ENCODE measurements at regions not wholly inside any gene's neighbourhood (a gene's known extent, or its start where the extent isn't known, plus 50 kb on each side); places are given as distances from the start of the nearest gene placed in this dataset.
A peak's percentile ranks its signal among the peaks of the same experiment; 100 is the strongest.

GRCh38 chrX:39904816-39905537 is 192.8 kb downstream of the BCOR start:
- peaks cover 0 to 7% (median 0%) of the 10 kb centered on the region in 4 donors for H3K27me3 ChIP-seq
- no peaks in the 10 kb centered on the region for H3K36me3 ChIP-seq
- no peaks in the 10 kb centered on the region for H3K4me1 ChIP-seq
- H3K9me3 ChIP-seq = no peaks in the 10 kb centered on the region
- WGBS, 2 donors = 49 to 54% methylated on average over 21 of the region's 21 CpGs
- peak overlapping the region in 1 of 4 donors; percentile 30 for H3K27ac ChIP-seq
- no peak overlapping the region for H3K4me3 ChIP-seq
- no peak for TF ChIP-seq CTCF (IDR thresholded peaks at IDR 0.05)
- peak in 1 of 6 donors; percentile 49 for DNase-seq
- ATAC-seq = peak in 1 of 4 donors; percentile 8
- no peak for FAIRE-seq
- intact Hi-C loops (cut with DNase I) = no loop called here

GRCh38 chrX:39905538-39905891 is 192.2 kb downstream of the BCOR start:
- ATAC-seq (peak; percentile 29 to 75 (median 46)), DNase-seq (peak in 3 of 6 donors; percentile 23 to 49 (median 37)), FAIRE-seq (no peak)
- Histone ChIP-seq H3K9me3 (no peaks in the 10 kb centered on the region), H3K27ac (peak overlapping the region in 1 of 4 donors; percentile 30), H3K27me3 (peaks cover 0 to 7% (median 0%) of the 10 kb centered on the region in 4 donors), H3K4me1 (no peaks in the 10 kb centered on the region), H3K4me3 (no peak overlapping the region), H3K36me3 (no peaks in the 10 kb centered on the region)
- 15 to 29% methylated on average over 14 of the region's 14 CpGs for WGBS, 2 donors
- no peak for TF ChIP-seq CTCF (IDR thresholded peaks at IDR 0.05)
- intact Hi-C loops (cut with DNase I) = no loop called here

GRCh38 chrX:39905946-39906345 is 191.8 kb downstream of the BCOR start:
- H3K4me1 ChIP-seq = no peaks in the 10 kb centered on the region
- no peaks in the 10 kb centered on the region for H3K36me3 ChIP-seq
- 57 to 69% methylated on average over 11 of the region's 11 CpGs for whole genome bisulfite sequencing, 2 donors
- H3K27ac ChIP-seq = no peak overlapping the region
- H3K9me3 ChIP-seq = no peaks in the 10 kb centered on the region
- intact Hi-C loops (cut with DNase I) = no loop called here
- peaks cover 0 to 5% (median 0%) of the 10 kb centered on the region in 4 donors for H3K27me3 ChIP-seq
- no peak for TF ChIP-seq CTCF (IDR thresholded peaks at IDR 0.05)
- ATAC-seq = no peak
- no peak overlapping the region for H3K4me3 ChIP-seq
- peak in 1 of 6 donors; percentile 19 for DNase-seq
- FAIRE-seq = no peak

- intact Hi-C loops (cut with DNase I) = no loop called here
- H3K27me3 ChIP-seq = no peaks in the 10 kb centered on the region
- FAIRE-seq = no peak
- no peak overlapping the region for H3K4me3 ChIP-seq
- H3K27ac ChIP-seq = peak overlapping the region in 3 of 4 donors; percentile 16 to 17 (median 17)
- no peak for TF ChIP-seq CTCF (IDR thresholded peaks at IDR 0.05)
- 66 to 67% methylated on average over 16 of the region's 16 CpGs for WGBS, 2 donors
- peak; percentile 69 to 82 (median 75) for ATAC-seq
- H3K36me3 ChIP-seq = no peaks in the 10 kb centered on the region
- no peaks in the 10 kb centered on the region for H3K4me1 ChIP-seq
- peak in 5 of 6 donors; percentile 36 to 67 (median 49) for DNase-seq
- H3K9me3 ChIP-seq = no peaks in the 10 kb centered on the region
Observed at GRCh38 chrX:39907964-39908661, 189.6 kb downstream of the BCOR start.

GRCh38 chrX:39909996-39910395 is 187.8 kb downstream of the BCOR start:
- H3K4me3 ChIP-seq = no peak overlapping the region
- WGBS, 2 donors = 86 to 93% methylated on average over 5 of the region's 5 CpGs

More at GRCh38 chrX:39909996-39910395, 187.8 kb downstream of the BCOR start:
- no peaks in the 10 kb centered on the region for H3K27me3 ChIP-seq
- H3K27ac ChIP-seq = no peak overlapping the region
- H3K9me3 ChIP-seq = no peaks in the 10 kb centered on the region
- H3K36me3 ChIP-seq = no peaks in the 10 kb centered on the region
- H3K4me1 ChIP-seq = no peaks in the 10 kb centered on the region
- FAIRE-seq (no peak), ATAC-seq (no peak), DNase-seq (peak in 1 of 6 donors; percentile 23)
- intact Hi-C loops (cut with DNase I) = no loop called here
- no peak for TF ChIP-seq CTCF (IDR thresholded peaks at IDR 0.05)
